Tibial artery (tissue), 4 donors: ENCODE measurements at regions not wholly inside any gene's neighbourhood (a gene's known extent, or its start where the extent isn't known, plus 50 kb on each side); places are given as distances from the start of the nearest gene placed in this dataset.
"Not testable (repeated sequence)": the region's sequence is repeated elsewhere in the genome, so short reads cannot be mapped to it uniquely, and the experiment has no call there.

Source experiments
- DNase-seq, 2 donors: peaks; one replicate each; pipeline ENCODE4 v3.0.0-alpha.2; 2019
- H3K27ac ChIP-seq, 2 donors: fragments of 200-600 bp; sonication (generic) in 1 of 2; 1 replicate in 1 of 2; 2 replicates in 1 of 2; pipeline ENCODE4 v1.5.1; 2018 to 2019; ENCODE audit warnings: mild to moderate bottlenecking in 1 of 2
- H3K27me3 ChIP-seq, 2 donors: fragments of 200-600 bp; sonication (generic) in 1 of 2; one replicate each; pipeline versions ENCODE4 v1.5.1 to v1.6.0; 2016 to 2019
- H3K36me3 ChIP-seq, 3 donors: fragments of 200-600 bp; sonication (generic) in 2 of 3; one replicate each; pipeline ENCODE4 v1.5.1; 2016 to 2019; ENCODE audit warnings: mild to moderate bottlenecking in 2 of 3
- H3K4me1 ChIP-seq, 4 donors: fragments of 200-600 bp; sonication (generic) in 2 of 4; 1 replicate in 3 of 4; 2 replicates in 1 of 4; pipeline ENCODE4 v1.5.1; 2016 to 2019
- H3K4me3 ChIP-seq, 2 donors: fragments of 200-600 bp; sonication (generic) in 1 of 2; 1 replicate in 1 of 2; 2 replicates in 1 of 2; pipeline ENCODE4 v1.5.1; 2018 to 2019; ENCODE audit warnings: mild to moderate bottlenecking in 2 of 2
- H3K9me3 ChIP-seq, 3 donors: fragments of 200-600 bp; sonication (generic) in 1 of 3; one replicate each; pipeline ENCODE4 v1.5.1; 2016 to 2019
- intact Hi-C: fragments of 100-400 bp; cut with DNase I; formaldehyde crosslinking; loops from one replicate; pipeline ENCODE4 v1.15.0; 2023; ENCODE audit warnings: low total_unique reads
- TF ChIP-seq, protein P1 (sequence below), 2 experiments: fragments of 200-600 bp in 1 of 2; fragments of 450-650 bp in 1 of 2; IDR thresholded peaks; one replicate each; pipeline ENCODE4 v1.5.1; 2017 to 2019; ENCODE audit warnings: antibody characterized with exemption in 2 of 2, mild to moderate bottlenecking in 1 of 2, moderate library complexity in 1 of 2

- DNase-seq, result no peak
- Histone ChIP-seq H3K36me3 (no peaks in the 10 kb centered on the region), H3K27ac (no peak overlapping the region), H3K27me3 (no peaks in the 10 kb centered on the region), H3K9me3 (no peaks in the 10 kb centered on the region), H3K4me1 (no peaks in the 10 kb centered on the region), H3K4me3 (no peak overlapping the region)
- intact Hi-C loops, result no loop called here
- TF ChIP-seq, protein P1, sequence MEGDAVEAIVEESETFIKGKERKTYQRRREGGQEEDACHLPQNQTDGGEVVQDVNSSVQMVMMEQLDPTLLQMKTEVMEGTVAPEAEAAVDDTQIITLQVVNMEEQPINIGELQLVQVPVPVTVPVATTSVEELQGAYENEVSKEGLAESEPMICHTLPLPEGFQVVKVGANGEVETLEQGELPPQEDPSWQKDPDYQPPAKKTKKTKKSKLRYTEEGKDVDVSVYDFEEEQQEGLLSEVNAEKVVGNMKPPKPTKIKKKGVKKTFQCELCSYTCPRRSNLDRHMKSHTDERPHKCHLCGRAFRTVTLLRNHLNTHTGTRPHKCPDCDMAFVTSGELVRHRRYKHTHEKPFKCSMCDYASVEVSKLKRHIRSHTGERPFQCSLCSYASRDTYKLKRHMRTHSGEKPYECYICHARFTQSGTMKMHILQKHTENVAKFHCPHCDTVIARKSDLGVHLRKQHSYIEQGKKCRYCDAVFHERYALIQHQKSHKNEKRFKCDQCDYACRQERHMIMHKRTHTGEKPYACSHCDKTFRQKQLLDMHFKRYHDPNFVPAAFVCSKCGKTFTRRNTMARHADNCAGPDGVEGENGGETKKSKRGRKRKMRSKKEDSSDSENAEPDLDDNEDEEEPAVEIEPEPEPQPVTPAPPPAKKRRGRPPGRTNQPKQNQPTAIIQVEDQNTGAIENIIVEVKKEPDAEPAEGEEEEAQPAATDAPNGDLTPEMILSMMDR (IDR thresholded peaks at IDR 0.05), result no peak
Measured at GRCh38 chr2:34729845-34730244, 1130.7 kb upstream of the FAM98A start.

GRCh38 chr2:34724107-34724506, 1125.0 kb upstream of the FAM98A start:
- Histone ChIP-seq H3K9me3 (no peaks in the 10 kb centered on the region), H3K27me3 (no peaks in the 10 kb centered on the region), H3K36me3 (no peaks in the 10 kb centered on the region), H3K4me1 (no peaks in the 10 kb centered on the region), H3K27ac (no peak overlapping the region), H3K4me3 (no peak overlapping the region)
- intact Hi-C loops, result no loop called here
- TF ChIP-seq, protein P1 (IDR thresholded peaks at IDR 0.05), result no peak
- DNase-seq, result no peak

- DNase-seq, result no peak
- Histone ChIP-seq H3K36me3 (no peaks in the 10 kb centered on the region), H3K27ac (no peak overlapping the region), H3K9me3 (no peaks in the 10 kb centered on the region), H3K4me1 (no peaks in the 10 kb centered on the region), H3K4me3 (no peak overlapping the region), H3K27me3 (no peaks in the 10 kb centered on the region)
- intact Hi-C loops, result no loop called here
- TF ChIP-seq, protein P1 (IDR thresholded peaks at IDR 0.05), result no peak
Measured at GRCh38 chr2:34723683-34724082, 1124.6 kb upstream of the FAM98A start.

- no peak overlapping the region for H3K27ac ChIP-seq
- no peaks in the 10 kb centered on the region for H3K4me1 ChIP-seq
- DNase-seq, result no peak
- H3K4me3 ChIP-seq, result no peak overlapping the region
- intact Hi-C loops, result no loop called here
- H3K36me3 ChIP-seq, result no peaks in the 10 kb centered on the region
- TF ChIP-seq, protein P1 (IDR thresholded peaks at IDR 0.05), result no peak
- H3K27me3 ChIP-seq, result no peaks in the 10 kb centered on the region
- H3K9me3 ChIP-seq, result no peaks in the 10 kb centered on the region
Measured at GRCh38 chr2:34719206-34719605, 1120.1 kb upstream of the FAM98A start.

GRCh38 chr2:34705551-34706247, 1106.6 kb upstream of the FAM98A start:
- TF ChIP-seq, protein P1 (IDR thresholded peaks at IDR 0.05), result no peak
- H3K4me1 ChIP-seq, result no peaks in the 10 kb centered on the region
- DNase-seq, result no peak
- H3K27me3 ChIP-seq, result no peaks in the 10 kb centered on the region
- intact Hi-C loops, result no loop called here
- H3K36me3 ChIP-seq, result no peaks in the 10 kb centered on the region
- no peak overlapping the region for H3K4me3 ChIP-seq
- no peak overlapping the region for H3K27ac ChIP-seq
- no peaks in the 10 kb centered on the region for H3K9me3 ChIP-seq

DNA sequence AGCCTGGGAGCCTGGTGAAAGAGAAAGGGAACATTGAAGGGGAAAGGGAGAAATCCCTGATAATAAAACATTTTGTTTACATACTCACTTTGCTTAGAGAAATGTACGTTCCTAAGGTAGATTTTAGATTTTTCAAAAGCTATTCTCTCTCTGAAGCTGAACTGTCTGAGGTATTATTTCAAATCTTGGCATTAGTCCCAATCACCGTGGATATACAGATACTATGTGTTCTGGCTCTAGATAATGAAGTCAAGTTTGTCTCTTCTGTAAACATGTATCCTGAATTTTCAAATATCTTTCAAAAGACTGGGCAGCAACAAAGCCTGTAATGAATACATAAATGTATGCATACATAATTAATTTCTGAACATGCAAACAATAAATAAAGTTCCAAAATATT, 1104.2 kb upstream of the FAM98A start:
- no peaks in the 10 kb centered on the region for H3K9me3 ChIP-seq
- DNase-seq, result no peak
- H3K36me3 ChIP-seq, result no peaks in the 10 kb centered on the region
- no peak overlapping the region for H3K4me3 ChIP-seq
- intact Hi-C loops, result no loop called here
- H3K27ac ChIP-seq, result no peak overlapping the region
- no peaks in the 10 kb centered on the region for H3K27me3 ChIP-seq
- H3K4me1 ChIP-seq, result no peaks in the 10 kb centered on the region
- TF ChIP-seq, protein P1 (IDR thresholded peaks at IDR 0.05), result no peak

DNA sequence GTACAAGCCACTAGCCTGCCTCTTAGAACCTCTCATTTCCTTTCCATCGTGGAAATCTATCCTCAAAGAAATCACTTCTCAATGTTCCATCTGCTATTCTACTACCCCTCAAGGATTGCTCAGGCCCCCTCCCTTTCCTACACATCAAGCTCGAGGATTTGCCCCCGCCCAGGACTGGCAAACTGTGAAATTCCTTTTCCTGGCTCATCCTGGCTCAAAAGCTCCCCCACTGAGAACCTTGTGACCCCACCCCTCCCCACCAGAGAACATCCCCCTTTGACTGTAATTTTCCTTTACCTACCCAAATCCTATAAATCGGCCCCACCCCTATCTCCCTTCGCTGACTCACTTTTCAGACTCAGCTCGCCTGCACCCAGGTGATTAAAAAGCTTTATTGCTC, 1103.3 kb upstream of the FAM98A start:
- DNase-seq, H3K4me3 ChIP-seq, intact Hi-C loops, H3K9me3 ChIP-seq, H3K4me1 ChIP-seq, H3K36me3 ChIP-seq, H3K27ac ChIP-seq, H3K27me3 ChIP-seq: not testable (repeated sequence)

GRCh38 chr2:34677591-34677990, 1078.5 kb upstream of the FAM98A start:
- H3K36me3 ChIP-seq, H3K4me3 ChIP-seq, H3K27ac ChIP-seq, H3K4me1 ChIP-seq, intact Hi-C loops, DNase-seq, H3K27me3 ChIP-seq, H3K9me3 ChIP-seq: not testable (repeated sequence)
